MM.1S (cell line): ENCODE measurements at regions not wholly inside any gene's neighbourhood (a gene's known extent, or its start where the extent isn't known, plus 50 kb on each side); places are given as distances from the start of the nearest gene placed in this dataset.

ENCODE experiments used
- CTCF ChIP-seq: fragments of 300-600 bp; sonication (generic); IDR thresholded peaks from 2 replicates; pipeline ENCODE4 v1.5.1; 2016; ENCODE audit warnings: antibody characterized with exemption, low read length, mixed read lengths
- EZH2 ChIP-seq: fragments of 300-600 bp; sonication (generic); optimal IDR thresholded peaks from 2 replicates; pipeline ENCODE3; 2017; ENCODE audit warnings: low read depth, mild to moderate bottlenecking, antibody characterized with exemption, low read length, mixed read lengths
- EZH2phosphoT487 ChIP-seq: fragments of 300-600 bp; sonication (generic); IDR thresholded peaks from 2 replicates; pipeline ENCODE4 v1.6.1; 2018; ENCODE audit warnings: antibody characterized with exemption, low read length

- TF ChIP-seq CTCF (no peak), EZH2phosphoT487 (no peak), EZH2 (no peak)
Measured at GRCh38 chr1:5505944-5506343, 486.3 kb downstream of the NPHP4 start.
